Activated B cell treated with CpG ODN at 0.5 μM for 24 hours (primary cell): ENCODE measurements at regions not wholly inside any gene's neighbourhood (a gene's known extent, or its start where the extent isn't known, plus 50 kb on each side); places are given as distances from the start of the nearest gene placed in this dataset.

ENCODE experiments used
- ATAC-seq: fragments of 200-7000 bp; cut with Tn5 transposase; one replicate; pipeline ENCODE4 v1.10.0; 2021; ENCODE audit warnings: low read depth, mild to moderate bottlenecking, moderate library complexity
- CTCF ChIA-PET: fragments of 350-600 bp; sonication (Branson Sonifier 250); formaldehyde crosslinking; loops from one replicate; lab custom pipeline; 2021; ENCODE audit warnings: antibody characterized with exemption; lab: Charles Lee
- POLR2A ChIA-PET: fragments of 350-600 bp; sonication (Branson Sonifier 250); formaldehyde crosslinking; loops from one replicate; lab custom pipeline; 2021; ENCODE audit warnings: antibody characterized with exemption; lab: Charles Lee
- DNase-seq: peaks from one replicate; pipeline ENCODE4 v3.0.0; 2022
- H3K27ac Mint-ChIP-seq: one replicate; pipeline ENCODE4 v1.8.0; 2020; ENCODE audit warnings: mixed read lengths
- H3K27me3 Mint-ChIP-seq: one replicate; pipeline ENCODE4 v1.8.0; 2021; ENCODE audit warnings: mixed read lengths
- H3K36me3 Mint-ChIP-seq: one replicate; pipeline ENCODE4 v1.8.0; 2021; ENCODE audit warnings: low read depth, mixed read lengths
- H3K4me1 Mint-ChIP-seq: one replicate; pipeline ENCODE4 v1.8.0; 2021; ENCODE audit warnings: mixed read lengths
- H3K4me3 Mint-ChIP-seq: one replicate; pipeline ENCODE4 v1.8.0; 2020; ENCODE audit warnings: mild to moderate bottlenecking, mixed read lengths
- H3K9me3 Mint-ChIP-seq: one replicate; pipeline ENCODE4 v1.8.0; 2020; ENCODE audit warnings: mixed read lengths
- CTCF ChIP-seq: fragments of 200-600 bp; IDR thresholded peaks from one replicate; pipeline ENCODE4 v1.8.0; 2022; ENCODE audit warnings: antibody characterized with exemption, mild to moderate bottlenecking
- intact Hi-C: fragments of 100-400 bp; cut with micrococcal nuclease; formaldehyde crosslinking; loops from one replicate; pipeline ENCODE4 v1.15.1; 2024

GRCh38 chr4:125483278-125483677, 168.5 kb downstream of the FAT4 start:
- no peak for DNase-seq
- Mint-ChIP-seq H3K27ac (no peak overlapping the region), H3K4me3 (no peak overlapping the region), H3K4me1 (no peaks in the 10 kb centered on the region), H3K9me3 (no peaks in the 10 kb centered on the region), H3K36me3 (no peaks in the 10 kb centered on the region), H3K27me3 (no peaks in the 10 kb centered on the region)
- CTCF ChIA-PET, result no interaction called here
- TF ChIP-seq CTCF, result no peak
- intact Hi-C loops, result no loop called here
- no peak for ATAC-seq
- POLR2A ChIA-PET, result no interaction called here

- Mint-ChIP-seq H3K9me3 (no peaks in the 10 kb centered on the region), H3K4me3 (no peak overlapping the region), H3K4me1 (no peaks in the 10 kb centered on the region), H3K27me3 (no peaks in the 10 kb centered on the region), H3K36me3 (no peaks in the 10 kb centered on the region), H3K27ac (no peak overlapping the region)
- no peak for TF ChIP-seq CTCF
- DNase-seq (no peak), ATAC-seq (no peak)
- POLR2A ChIA-PET, result no interaction called here
- CTCF ChIA-PET, result no interaction called here
- intact Hi-C loops, result no loop called here
Observed at GRCh38 chr4:125484912-125485311, 170.2 kb downstream of the FAT4 start.

GRCh38 chr4:125486351-125486750, 171.6 kb downstream of the FAT4 start:
- POLR2A ChIA-PET, result no interaction called here

GRCh38 chr4:125489952-125490690, 175.4 kb downstream of the FAT4 start:
- Mint-ChIP-seq H3K9me3 (peaks cover 6% of the 10 kb centered on the region), H3K4me1 (no peaks in the 10 kb centered on the region), H3K27me3 (no peaks in the 10 kb centered on the region), H3K36me3 (no peaks in the 10 kb centered on the region), H3K4me3 (no peak overlapping the region), H3K27ac (no peak overlapping the region)
- TF ChIP-seq CTCF, result no peak
- intact Hi-C loops, result no loop called here
- CTCF ChIA-PET, result no interaction called here
- ATAC-seq (no peak), DNase-seq (no peak)
- POLR2A ChIA-PET, result no interaction called here

More at GRCh38 chr4:125486351-125486750, 171.6 kb downstream of the FAT4 start:
- Mint-ChIP-seq H3K36me3 (no peaks in the 10 kb centered on the region), H3K27ac (no peak overlapping the region), H3K9me3 (peaks cover 1% of the 10 kb centered on the region), H3K4me3 (no peak overlapping the region), H3K4me1 (no peaks in the 10 kb centered on the region), H3K27me3 (no peaks in the 10 kb centered on the region)
- DNase-seq (no peak), ATAC-seq (no peak)
- no peak for TF ChIP-seq CTCF
- CTCF ChIA-PET, result no interaction called here
- intact Hi-C loops, result no loop called here

GRCh38 chr4:125492957-125493356, 178.2 kb downstream of the FAT4 start:
- ChIA-PET CTCF (no interaction called here), POLR2A (no interaction called here)
- Mint-ChIP-seq H3K4me3 (no peak overlapping the region), H3K9me3 (peaks cover 6% of the 10 kb centered on the region), H3K36me3 (no peaks in the 10 kb centered on the region), H3K27ac (no peak overlapping the region), H3K4me1 (no peaks in the 10 kb centered on the region), H3K27me3 (no peaks in the 10 kb centered on the region)
- no peak for TF ChIP-seq CTCF
- DNase-seq, result no peak
- no peak for ATAC-seq
- intact Hi-C loops, result no loop called here
